ENCODE measurements at regions not wholly inside any gene's neighbourhood (a gene's known extent, or its start where the extent isn't known, plus 50 kb on each side); places are given as distances from the start of the nearest gene placed in this dataset.
"Not testable (repeated sequence)": the region's sequence is repeated elsewhere in the genome, so short reads cannot be mapped to it uniquely, and the experiment has no call there.

- H4K20me1 ChIP-seq (ENCODE audit: insufficient read depth); DNase-seq; H3K9me2 ChIP-seq (ENCODE audit: insufficient read depth); H3K4me1 ChIP-seq (replicated peaks; ENCODE audit: insufficient read depth); H3K4me2 ChIP-seq; BruUV-seq (replicated peaks); H3F3A ChIP-seq (ENCODE audit: insufficient read depth, low read depth); H2AFZ ChIP-seq; H3K9me3 ChIP-seq (ENCODE audit: insufficient read depth, low read depth); H3K27ac ChIP-seq; POLR2A ChIA-PET (ENCODE audit: unreplicated experiment); H3K4me3 ChIP-seq; CTCF ChIA-PET; H3K27me3 ChIP-seq (ENCODE audit: insufficient read depth, low read depth); intact Hi-C loops (cut with micrococcal nuclease; ENCODE audit: unreplicated experiment); H3K36me3 ChIP-seq (ENCODE audit: low read depth); H3K79me2 ChIP-seq (ENCODE audit: low read depth): not testable (repeated sequence)
Measured at GRCh38 chr15:20235728-20236127, 305.9 kb downstream of the GOLGA6L6 start.

GRCh38 chr15:20234006-20234540, 307.5 kb downstream of the GOLGA6L6 start:
- DNase-seq; H2AFZ ChIP-seq; POLR2A ChIA-PET (ENCODE audit: unreplicated experiment); H3K4me1 ChIP-seq (replicated peaks; ENCODE audit: insufficient read depth); H3K4me3 ChIP-seq; H3K9me3 ChIP-seq (ENCODE audit: insufficient read depth, low read depth); intact Hi-C loops (cut with micrococcal nuclease; ENCODE audit: unreplicated experiment); CTCF ChIA-PET; H3K4me2 ChIP-seq; H3F3A ChIP-seq (ENCODE audit: insufficient read depth, low read depth); H3K27me3 ChIP-seq (ENCODE audit: insufficient read depth, low read depth); BruUV-seq (replicated peaks); H3K9me2 ChIP-seq (ENCODE audit: insufficient read depth); H3K36me3 ChIP-seq (ENCODE audit: low read depth); H3K79me2 ChIP-seq (ENCODE audit: low read depth); H3K27ac ChIP-seq; H4K20me1 ChIP-seq (ENCODE audit: insufficient read depth): not testable (repeated sequence)

DNA sequence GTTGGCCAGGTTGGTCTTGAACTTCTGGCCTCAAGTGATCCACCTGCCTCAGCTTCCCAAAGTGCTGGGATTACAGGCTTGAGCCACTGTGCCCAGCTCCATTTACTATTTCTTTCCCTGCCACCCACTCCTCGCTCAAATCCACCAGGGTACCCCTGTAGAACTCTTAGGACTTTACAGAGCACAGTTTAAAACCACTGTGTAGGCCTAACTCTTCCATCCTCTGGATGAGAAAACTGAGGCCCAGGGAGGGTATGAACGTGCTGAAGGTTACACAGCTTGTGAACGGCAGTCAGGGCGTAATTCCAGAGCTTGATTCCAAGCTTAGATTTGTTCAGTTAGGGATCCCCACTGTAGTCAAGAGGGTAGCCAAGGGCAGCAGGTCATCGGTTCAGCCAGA, 309.1 kb downstream of the GOLGA6L6 start:
- H3K4me2 ChIP-seq; H4K20me1 ChIP-seq (ENCODE audit: insufficient read depth); H3K4me3 ChIP-seq; POLR2A ChIA-PET (ENCODE audit: unreplicated experiment); H3F3A ChIP-seq (ENCODE audit: insufficient read depth, low read depth); DNase-seq; H3K9me3 ChIP-seq (ENCODE audit: insufficient read depth, low read depth); BruUV-seq (replicated peaks); H3K27ac ChIP-seq; H3K27me3 ChIP-seq (ENCODE audit: insufficient read depth, low read depth); H2AFZ ChIP-seq; H3K4me1 ChIP-seq (replicated peaks; ENCODE audit: insufficient read depth); intact Hi-C loops (cut with micrococcal nuclease; ENCODE audit: unreplicated experiment); H3K36me3 ChIP-seq (ENCODE audit: low read depth); H3K9me2 ChIP-seq (ENCODE audit: insufficient read depth); CTCF ChIA-PET; H3K79me2 ChIP-seq (ENCODE audit: low read depth): not testable (repeated sequence)

DNA sequence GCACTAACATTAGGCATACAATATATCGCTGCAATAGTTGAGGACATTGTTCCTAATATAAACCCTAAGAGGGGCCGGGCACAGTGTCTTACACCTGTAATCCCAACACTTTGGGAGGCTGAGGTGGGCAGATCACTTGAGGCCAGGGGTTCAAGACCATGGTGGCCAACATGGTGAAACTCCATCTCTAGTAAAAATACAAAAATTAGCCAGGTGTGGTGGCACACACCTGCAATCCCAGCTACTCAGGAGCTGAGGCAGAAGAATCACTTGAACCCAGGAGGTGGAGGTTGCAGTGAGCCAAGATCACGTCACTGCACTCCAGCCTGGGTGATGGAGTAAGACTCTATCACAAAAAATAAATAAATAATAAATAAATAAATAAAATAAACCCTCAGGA, 310.9 kb downstream of the GOLGA6L6 start:
- DNase-seq; H3K36me3 ChIP-seq (ENCODE audit: low read depth); H3F3A ChIP-seq (ENCODE audit: insufficient read depth, low read depth); POLR2A ChIA-PET (ENCODE audit: unreplicated experiment); intact Hi-C loops (cut with micrococcal nuclease; ENCODE audit: unreplicated experiment); H4K20me1 ChIP-seq (ENCODE audit: insufficient read depth); H3K79me2 ChIP-seq (ENCODE audit: low read depth); CTCF ChIA-PET; H3K4me2 ChIP-seq; H3K9me3 ChIP-seq (ENCODE audit: insufficient read depth, low read depth); H2AFZ ChIP-seq; BruUV-seq (replicated peaks); H3K4me1 ChIP-seq (replicated peaks; ENCODE audit: insufficient read depth); H3K9me2 ChIP-seq (ENCODE audit: insufficient read depth); H3K4me3 ChIP-seq; H3K27me3 ChIP-seq (ENCODE audit: insufficient read depth, low read depth); H3K27ac ChIP-seq: not testable (repeated sequence)

DNA sequence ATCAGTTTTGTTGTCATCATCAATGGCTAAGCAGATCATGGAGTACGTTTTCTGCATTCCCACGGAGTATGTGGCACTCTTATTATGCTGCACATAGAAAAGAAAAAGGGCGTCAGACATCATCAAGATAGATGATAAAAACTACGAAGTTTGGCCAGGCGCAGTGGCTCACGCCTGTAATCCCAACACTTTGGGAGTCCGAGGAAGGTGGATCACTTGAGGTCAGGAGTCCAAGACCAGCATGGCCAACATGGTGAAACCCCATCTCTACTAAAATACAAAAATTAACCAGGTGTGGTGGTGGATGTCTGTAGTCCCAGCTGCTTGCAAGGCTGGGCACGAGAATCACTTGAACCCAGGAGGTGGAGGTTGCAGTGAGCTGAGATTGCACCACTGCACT, 312.8 kb downstream of the GOLGA6L6 start:
- H3K36me3 ChIP-seq (ENCODE audit: low read depth); H3F3A ChIP-seq (ENCODE audit: insufficient read depth, low read depth); H4K20me1 ChIP-seq (ENCODE audit: insufficient read depth); POLR2A ChIA-PET (ENCODE audit: unreplicated experiment); DNase-seq; CTCF ChIA-PET; H3K9me3 ChIP-seq (ENCODE audit: insufficient read depth, low read depth); H3K4me3 ChIP-seq; H3K27ac ChIP-seq; H3K27me3 ChIP-seq (ENCODE audit: insufficient read depth, low read depth); H3K4me1 ChIP-seq (replicated peaks; ENCODE audit: insufficient read depth); H3K4me2 ChIP-seq; intact Hi-C loops (cut with micrococcal nuclease; ENCODE audit: unreplicated experiment); H3K9me2 ChIP-seq (ENCODE audit: insufficient read depth); BruUV-seq (replicated peaks); H2AFZ ChIP-seq; H3K79me2 ChIP-seq (ENCODE audit: low read depth): not testable (repeated sequence)

DNA sequence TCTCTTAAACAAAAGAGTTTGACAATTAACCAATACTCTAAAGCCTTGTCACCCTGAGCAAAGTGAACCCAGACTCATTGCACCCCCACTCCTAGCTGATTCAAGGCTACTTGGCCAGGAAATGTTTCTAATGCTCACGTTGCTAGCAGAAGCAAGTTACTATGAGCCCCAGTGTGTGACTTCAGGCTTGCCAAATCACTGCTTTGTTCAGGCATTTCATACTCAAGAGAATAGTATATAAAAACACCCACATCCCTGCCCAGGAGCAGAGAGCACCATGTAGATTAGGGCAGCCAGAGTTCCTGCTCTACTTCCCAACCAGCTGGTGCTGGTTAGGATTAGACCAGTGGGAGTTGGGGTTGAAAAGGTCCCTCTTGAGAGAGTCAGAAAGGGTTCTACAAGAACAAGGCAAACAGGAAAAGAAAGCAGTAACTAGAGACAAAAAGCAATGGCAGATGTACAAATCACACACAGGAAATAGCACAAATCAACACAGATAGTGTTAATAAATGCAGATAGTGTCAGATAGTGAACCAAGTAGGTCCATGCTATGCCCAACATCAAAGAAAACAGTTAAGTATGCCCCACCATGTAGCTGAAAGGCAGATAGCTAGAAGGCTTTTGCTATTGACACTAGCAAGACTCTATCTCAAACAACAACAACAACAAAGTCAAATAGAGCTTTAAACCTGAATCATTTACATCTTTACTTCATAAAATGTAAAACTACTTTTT, 314.3 kb downstream of the GOLGA6L6 start:
- H3K9me2 ChIP-seq (ENCODE audit: insufficient read depth); H3K27me3 ChIP-seq (ENCODE audit: insufficient read depth, low read depth); BruUV-seq (replicated peaks); H3F3A ChIP-seq (ENCODE audit: insufficient read depth, low read depth); H3K27ac ChIP-seq; intact Hi-C loops (cut with micrococcal nuclease; ENCODE audit: unreplicated experiment); H3K4me1 ChIP-seq (replicated peaks; ENCODE audit: insufficient read depth); H3K36me3 ChIP-seq (ENCODE audit: low read depth); H3K79me2 ChIP-seq (ENCODE audit: low read depth); POLR2A ChIA-PET (ENCODE audit: unreplicated experiment); CTCF ChIA-PET; H3K4me2 ChIP-seq; H2AFZ ChIP-seq; H4K20me1 ChIP-seq (ENCODE audit: insufficient read depth); H3K4me3 ChIP-seq; H3K9me3 ChIP-seq (ENCODE audit: insufficient read depth, low read depth): not testable (repeated sequence)
- peak in 1 of 2 experiments; percentile 17 for DNase-seq

DNA sequence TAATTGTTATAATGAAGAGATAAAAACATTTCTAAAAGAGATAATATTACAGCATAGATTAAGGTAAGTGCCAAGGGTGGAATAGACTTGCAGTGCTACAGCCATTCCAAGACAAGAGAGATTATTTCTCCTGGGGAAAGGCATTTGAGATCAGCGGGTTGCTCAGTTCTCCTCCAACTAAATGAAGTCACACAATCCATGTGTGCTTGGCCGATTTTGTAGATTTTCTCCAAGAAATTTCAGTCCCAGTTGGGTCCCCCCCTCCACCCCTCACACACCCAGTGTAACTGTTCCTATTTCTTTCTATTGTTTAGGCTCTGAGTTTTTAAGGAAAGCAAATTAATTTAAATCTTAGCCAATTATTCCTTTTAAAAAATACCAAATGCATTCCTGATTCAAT, 315.1 kb downstream of the GOLGA6L6 start:
- H3K4me2 ChIP-seq; H3K27me3 ChIP-seq (ENCODE audit: insufficient read depth, low read depth); BruUV-seq (replicated peaks); H3K9me3 ChIP-seq (ENCODE audit: insufficient read depth, low read depth); DNase-seq; H4K20me1 ChIP-seq (ENCODE audit: insufficient read depth); intact Hi-C loops (cut with micrococcal nuclease; ENCODE audit: unreplicated experiment); H3K27ac ChIP-seq; H3K9me2 ChIP-seq (ENCODE audit: insufficient read depth); H3K4me3 ChIP-seq; H2AFZ ChIP-seq; H3K79me2 ChIP-seq (ENCODE audit: low read depth); H3K36me3 ChIP-seq (ENCODE audit: low read depth); H3F3A ChIP-seq (ENCODE audit: insufficient read depth, low read depth); POLR2A ChIA-PET (ENCODE audit: unreplicated experiment); CTCF ChIA-PET; H3K4me1 ChIP-seq (replicated peaks; ENCODE audit: insufficient read depth): not testable (repeated sequence)
